Ecto neural progenitor cell (in vitro differentiated cells): ENCODE measurements at regions not wholly inside any gene's neighbourhood (a gene's known extent, or its start where the extent isn't known, plus 50 kb on each side); places are given as distances from the start of the nearest gene placed in this dataset.

Experiments
- DNase-seq: peaks from one replicate; pipeline ENCODE4 v3.0.0-alpha.2; 2018; ENCODE audit warnings: low spot score

DNA sequence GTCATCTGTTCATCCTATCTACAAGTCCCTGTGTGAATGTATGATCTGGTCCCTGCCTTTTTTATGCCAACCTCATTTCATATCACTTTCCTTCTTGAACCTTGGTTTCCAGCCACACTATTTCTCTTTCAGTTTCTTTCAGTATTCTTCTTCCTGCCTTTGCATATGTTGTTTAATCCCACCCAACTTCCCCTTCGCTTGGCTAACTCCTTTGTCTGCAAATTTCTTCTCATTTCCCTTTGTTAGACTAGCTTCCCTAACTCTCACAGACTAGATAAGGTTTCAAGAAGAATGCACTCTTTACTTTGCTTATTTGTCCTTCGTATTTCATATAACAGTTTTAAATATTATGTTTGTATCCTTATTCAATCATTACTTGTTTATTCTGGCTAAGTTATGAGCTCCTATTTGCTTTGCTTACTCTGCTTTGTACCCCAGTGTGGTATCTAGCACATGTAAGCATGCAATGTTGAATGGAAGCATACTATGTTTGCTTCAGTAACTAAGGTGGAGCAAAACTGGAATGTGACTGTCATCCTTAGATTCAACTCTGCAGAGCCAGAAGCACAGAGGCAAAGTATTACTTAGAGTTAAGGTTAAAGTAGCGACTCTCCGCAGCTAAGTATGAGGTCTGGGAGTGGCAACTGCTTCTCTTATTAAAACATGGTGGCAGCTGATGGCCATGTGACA, 681.3 kb downstream of the CPS1 start:
- DNase-seq = no peak

DNA sequence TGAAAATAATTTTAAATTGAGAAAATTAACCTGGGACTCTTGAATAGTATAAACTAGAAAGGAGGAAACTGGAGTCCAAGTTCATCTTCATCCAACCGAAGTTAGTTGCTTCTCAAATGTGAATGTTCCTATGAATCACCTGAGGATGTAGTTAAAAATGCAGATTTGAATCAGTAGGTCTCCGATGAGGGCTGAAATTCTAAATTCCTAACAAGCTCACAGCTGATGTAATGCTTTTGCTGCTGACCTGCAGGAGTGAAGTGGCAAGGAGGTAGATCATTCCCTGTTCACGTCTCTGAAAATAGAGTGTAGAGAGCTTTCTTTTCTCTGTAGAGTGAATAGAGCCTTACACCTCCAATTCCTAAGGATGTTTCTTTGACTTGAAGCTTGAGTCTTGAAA, 685.5 kb downstream of the CPS1 start:
- no peak for DNase-seq

GRCh38 chr2:211247751-211248150, 691.4 kb downstream of the CPS1 start:
- no peak for DNase-seq

DNA sequence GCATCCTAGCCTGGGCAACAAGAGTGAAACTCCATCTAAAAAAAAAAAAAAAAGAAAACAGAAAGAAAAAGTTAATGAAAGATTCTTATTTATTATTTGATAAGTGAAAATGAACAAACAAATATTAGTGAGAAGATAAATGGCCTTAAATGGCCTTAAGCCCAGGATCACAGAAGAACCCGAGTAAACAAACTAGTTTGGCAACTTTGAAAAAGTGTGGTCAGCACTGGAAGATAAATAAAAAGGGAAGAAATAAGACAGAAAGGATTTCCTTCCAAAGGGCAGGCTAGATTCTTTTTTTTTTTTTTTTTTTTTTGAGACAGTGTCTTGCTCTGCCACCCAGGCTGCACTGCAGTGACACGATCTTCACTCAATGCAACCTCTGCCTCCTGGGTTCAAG, 692.4 kb downstream of the CPS1 start:
- no peak for DNase-seq

- DNase-seq = no peak
These were observed 694.6 kb downstream of the CPS1 start for GRCh38 chr2:211251016-211251415.

DNA sequence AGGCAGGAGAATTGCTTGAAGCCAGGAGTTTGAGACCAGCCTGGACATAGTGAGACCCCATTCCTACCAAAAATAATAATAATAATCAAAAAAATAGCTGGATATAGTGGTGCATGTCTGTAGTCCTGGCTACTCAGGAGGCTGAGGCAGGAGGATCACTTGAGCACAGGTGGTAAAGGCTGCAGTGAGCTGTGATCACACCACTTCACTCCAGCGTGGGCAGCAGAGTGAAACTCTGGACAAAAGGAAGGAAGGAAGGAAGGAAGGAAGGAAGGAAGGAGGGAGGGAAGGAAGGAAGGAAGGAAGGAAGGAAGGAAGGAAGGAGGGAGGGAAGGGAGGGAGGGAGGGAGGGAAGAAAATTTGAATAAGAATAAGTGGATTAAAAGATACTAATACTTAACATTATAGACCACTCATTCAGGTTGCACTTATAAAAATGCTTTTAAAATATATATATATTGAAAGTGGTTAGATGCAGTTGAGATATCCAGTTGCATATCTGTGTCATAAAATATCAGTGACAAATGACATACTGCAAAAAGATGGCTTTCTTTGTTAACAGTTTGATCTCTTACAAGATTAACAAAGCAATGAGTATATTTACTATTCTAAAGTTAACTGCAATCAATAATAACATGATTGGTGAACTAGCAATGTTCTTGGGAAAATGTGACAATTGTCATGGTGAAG, 702.4 kb downstream of the CPS1 start:
- DNase-seq = no peak

DNA sequence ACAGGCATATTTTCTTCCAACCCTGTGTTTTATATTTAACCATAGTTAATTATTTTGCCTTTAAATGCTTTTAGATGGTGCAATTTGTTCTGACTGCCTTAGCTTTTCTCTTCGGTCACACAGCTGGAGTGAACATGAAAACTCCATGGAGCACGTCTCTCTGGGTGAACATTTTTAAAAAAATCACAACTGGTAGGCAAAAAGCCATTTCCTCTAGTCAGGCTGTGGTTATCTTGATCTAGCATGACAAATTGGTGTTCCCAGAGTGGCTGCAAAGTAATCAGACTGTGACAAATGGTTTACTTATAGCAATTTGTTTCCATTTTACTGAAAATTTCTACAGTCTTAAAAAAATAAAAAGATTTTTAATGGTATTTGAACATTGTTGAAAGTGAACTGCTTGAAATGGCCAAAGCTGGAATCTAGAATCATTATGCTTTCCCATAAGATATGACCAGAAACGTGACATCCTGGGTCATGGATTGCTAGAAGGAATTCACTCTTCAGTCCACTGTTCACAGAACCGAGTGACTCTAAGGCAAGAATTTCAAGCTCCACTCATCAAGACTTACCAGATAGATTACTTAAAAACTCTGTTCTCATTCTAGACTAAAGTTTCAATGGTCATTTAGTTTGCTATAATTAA, 703.6 kb downstream of the CPS1 start:
- DNase-seq = no peak

- no peak for DNase-seq
These were observed 713.9 kb downstream of the CPS1 start for GRCh38 chr2:211270257-211270656.

DNA sequence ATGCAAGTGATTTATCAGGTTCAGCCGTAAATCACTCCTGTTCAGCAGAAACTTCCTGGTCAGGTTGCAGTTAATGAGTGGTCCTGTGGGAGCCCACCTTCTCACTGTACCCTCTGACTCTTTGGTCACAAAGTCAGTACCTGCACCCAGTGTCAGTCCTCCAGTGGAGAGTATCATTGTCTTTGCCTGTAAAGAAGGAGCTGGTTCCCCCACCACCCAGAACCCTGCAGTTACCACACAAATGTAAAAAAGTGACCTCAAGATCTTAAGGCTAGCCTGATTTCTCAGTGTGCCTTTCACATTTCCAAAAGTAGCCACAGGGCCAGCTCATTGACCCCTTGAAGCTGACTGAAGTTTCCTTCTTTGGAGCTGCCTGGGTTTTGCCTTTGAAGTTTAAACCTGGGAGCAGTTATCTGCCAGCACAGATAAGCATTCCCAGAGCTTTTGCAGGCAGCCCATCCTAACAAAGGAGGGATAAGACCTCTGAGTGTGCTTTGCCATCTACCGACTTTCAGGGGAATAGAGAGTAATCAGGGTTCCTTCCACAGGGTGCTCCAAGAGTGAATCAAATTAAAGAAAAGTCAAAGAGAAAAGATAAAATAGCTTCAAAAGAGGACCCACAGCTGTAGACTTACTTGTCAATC, 725.2 kb downstream of the CPS1 start:
- DNase-seq = peak; percentile 54

- DNase-seq = no peak
These were observed 746.3 kb downstream of the CPS1 start for GRCh38 chr2:211302676-211303075.

- no peak for DNase-seq
These were observed 750.5 kb downstream of the CPS1 start for GRCh38 chr2:211306929-211307328.
